Keratinocyte (primary cell): ENCODE measurements at regions not wholly inside any gene's neighbourhood (a gene's known extent, or its start where the extent isn't known, plus 50 kb on each side); places are given as distances from the start of the nearest gene placed in this dataset.

ENCODE experiments used
- DNase-seq: peaks from one replicate; pipeline ENCODE4 v3.0.0-alpha.2; 2011; ENCODE audit warnings: low read depth, missing footprints, low spot score
- FAIRE-seq: peaks from 2 replicates; lab custom pipeline; 2011; peaks lifted over from hg19 to GRCh38; lab: Jason Lieb, UNC
- H2AFZ ChIP-seq: 2 replicates; pipeline ENCODE4 v1.6.0; 2012; ENCODE audit warnings: low read length, control low read depth, inconsistent platforms; ENCODE audit not compliant: control insufficient read depth
- H3K27ac ChIP-seq: 2 replicates; pipeline ENCODE4 v1.5.1; 2011; ENCODE audit warnings: low read length; ENCODE audit not compliant: control insufficient read depth, insufficient read depth
- H3K27me3 ChIP-seq: 3 replicates; pipeline ENCODE4 v1.6.0; 2011; ENCODE audit warnings: low read length; ENCODE audit not compliant: control insufficient read depth, insufficient read depth; ENCODE audit errors: extremely low read depth
- H3K36me3 ChIP-seq, 2 experiments: 2 replicates in 1 of 2; 3 replicates in 1 of 2; pipeline ENCODE4 v1.5.1; 2011; ENCODE audit warnings: low read length in 2 of 2, mild to moderate bottlenecking in 1 of 2; ENCODE audit not compliant: control insufficient read depth in 2 of 2, insufficient read depth in 2 of 2; ENCODE audit errors: extremely low read depth in 1 of 2
- H3K4me1 ChIP-seq: 3 replicates; pipeline ENCODE4 v1.5.1; 2011; ENCODE audit warnings: low read length; ENCODE audit not compliant: control insufficient read depth, insufficient read depth; ENCODE audit errors: extremely low read depth
- H3K4me2 ChIP-seq: 3 replicates; pipeline ENCODE4 v1.6.0; 2011; ENCODE audit warnings: low read depth, low read length; ENCODE audit not compliant: control insufficient read depth, insufficient read depth; ENCODE audit errors: extremely low read depth
- H3K4me3 ChIP-seq, 3 experiments: fragments of 200-600 bp in 1 of 3; sonication (generic) in 1 of 3; 2 replicates in 2 of 3; 3 replicates in 1 of 3; pipeline ENCODE4 v1.5.1; 2011 to 2016; ENCODE audit warnings: low read length in 3 of 3, mild to moderate bottlenecking in 3 of 3, control low read depth in 2 of 3, inconsistent platforms in 1 of 3, low read depth in 1 of 3, mixed read lengths in 1 of 3, mixed run types in 1 of 3, moderate library complexity in 1 of 3; ENCODE audit not compliant: control insufficient read depth in 2 of 3, insufficient read depth in 2 of 3; ENCODE audit errors: extremely low read depth in 1 of 3
- H3K79me2 ChIP-seq: 2 replicates; pipeline ENCODE4 v1.6.0; 2012; ENCODE audit warnings: low read length; ENCODE audit not compliant: control insufficient read depth, insufficient read depth
- H3K9ac ChIP-seq: 3 replicates; pipeline ENCODE4 v1.6.0; 2011; ENCODE audit warnings: low read length; ENCODE audit not compliant: control insufficient read depth, insufficient read depth; ENCODE audit errors: extremely low read depth
- H3K9me1 ChIP-seq: 3 replicates; pipeline ENCODE4 v1.6.0; 2011; ENCODE audit warnings: low read length; ENCODE audit not compliant: control insufficient read depth, insufficient read depth; ENCODE audit errors: extremely low read depth
- H3K9me3 ChIP-seq: 2 replicates; pipeline ENCODE4 v1.5.1; 2012; ENCODE audit warnings: low read depth, low read length; ENCODE audit not compliant: control insufficient read depth
- H4K20me1 ChIP-seq: 3 replicates; pipeline ENCODE4 v1.6.0; 2011; ENCODE audit warnings: low read length; ENCODE audit not compliant: control insufficient read depth, insufficient read depth; ENCODE audit errors: extremely low read depth
- CTCF ChIP-seq, 3 experiments: IDR thresholded peaks in 1 of 3; conservative IDR thresholded peaks in 1 of 3; optimal IDR thresholded peaks in 1 of 3; 2 replicates in 2 of 3; 3 replicates in 1 of 3; pipeline versions ENCODE3 to v1.5.1; 2011; ENCODE audit warnings: low read length in 3 of 3, mild to moderate bottlenecking in 3 of 3, moderate library complexity in 2 of 3, control low read depth in 1 of 3, inconsistent platforms in 1 of 3; ENCODE audit not compliant: insufficient read depth in 2 of 3; ENCODE audit errors: extremely low read depth in 1 of 3
- EZH2 ChIP-seq: IDR thresholded peaks from one replicate; pipeline ENCODE4 v1.6.1; 2012; ENCODE audit warnings: inconsistent platforms, mild to moderate bottlenecking, low read length, moderate library complexity
- dilution Hi-C: fragments of 300-500 bp; cut with MboI; formaldehyde crosslinking; loops from one replicate; pipeline ENCODE4 v1.7.0; 2020; ENCODE audit warnings: low sequenced_read_pairs; ENCODE audit not compliant: extremely low pct_ligation_motif_present

- Histone ChIP-seq H3K9me3 (no peaks in the 10 kb centered on the region), H2AFZ (no peak overlapping the region), H3K9ac (no peak overlapping the region), H3K9me1 (no peaks in the 10 kb centered on the region), H3K27me3 (no peaks in the 10 kb centered on the region), H3K79me2 (no peaks in the 10 kb centered on the region), H3K4me2 (no peak overlapping the region), H4K20me1 (no peaks in the 10 kb centered on the region), H3K4me3 (no peak overlapping the region), H3K36me3 (no peaks in the 10 kb centered on the region), H3K27ac (no peak overlapping the region), H3K4me1 (no peaks in the 10 kb centered on the region)
- dilution Hi-C loops, result no loop called here
- no peak for DNase-seq
- no peak for TF ChIP-seq CTCF (optimal IDR thresholded peaks at IDR 0.05 in 1 of 3, IDR thresholded peaks at IDR 0.05 in 1 of 3, conservative IDR thresholded peaks at IDR 0.05 in 1 of 3; ENCODE audit: extremely low read depth in 1 of 3, insufficient read depth in 2 of 3, low read length in 3 of 3)
- TF ChIP-seq EZH2, result no peak
- no peak for FAIRE-seq
Observed at GRCh38 chr4:57498251-57498650, 388.1 kb upstream of the IGFBP7 start.

GRCh38 chr4:57496697-57497471 lies 386.7 kb upstream of the IGFBP7 start:
- Histone ChIP-seq H3K79me2 (no peaks in the 10 kb centered on the region), H3K9me3 (no peaks in the 10 kb centered on the region), H3K9me1 (no peaks in the 10 kb centered on the region), H3K4me2 (no peak overlapping the region), H3K36me3 (no peaks in the 10 kb centered on the region), H3K27me3 (no peaks in the 10 kb centered on the region), H3K4me1 (no peaks in the 10 kb centered on the region), H3K4me3 (no peak overlapping the region), H3K27ac (no peak overlapping the region), H3K9ac (no peak overlapping the region), H2AFZ (no peak overlapping the region), H4K20me1 (no peaks in the 10 kb centered on the region)
- DNase-seq, result no peak
- FAIRE-seq, result no peak
- dilution Hi-C loops, result no loop called here
- TF ChIP-seq CTCF (optimal IDR thresholded peaks at IDR 0.05 in 1 of 3, IDR thresholded peaks at IDR 0.05 in 1 of 3, conservative IDR thresholded peaks at IDR 0.05 in 1 of 3; ENCODE audit: extremely low read depth in 1 of 3, insufficient read depth in 2 of 3, low read length in 3 of 3), result no peak
- TF ChIP-seq EZH2, result no peak
